ENCODE measurements at regions not wholly inside any gene's neighbourhood (a gene's known extent, or its start where the extent isn't known, plus 50 kb on each side); places are given as distances from the start of the nearest gene placed in this dataset.

DNA sequence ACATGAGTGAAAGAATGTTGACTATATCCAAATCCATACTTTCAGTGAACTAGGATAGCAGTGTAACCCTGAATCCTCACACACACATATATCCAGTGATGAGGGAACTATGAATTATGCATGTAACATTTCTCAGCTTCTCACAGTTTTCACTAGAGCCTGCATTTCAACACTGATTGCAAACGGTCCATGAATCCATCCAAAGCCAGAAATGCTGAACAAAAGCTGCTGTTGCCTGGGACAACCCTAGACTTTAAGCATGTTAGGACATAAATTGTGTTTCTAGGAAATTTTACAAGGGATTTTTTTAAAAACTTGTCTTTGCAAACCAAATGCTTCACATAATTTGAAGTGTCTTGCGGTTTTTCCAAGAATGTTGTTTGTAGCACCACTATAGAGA, 2010.0 kb upstream of the WWC1 start:
- no peaks in the 10 kb centered on the region for H3K4me1 ChIP-seq (ENCODE audit: insufficient read depth)
- H4K20me1 ChIP-seq (ENCODE audit: insufficient read depth, poor library complexity, severe bottlenecking): no peaks in the 10 kb centered on the region
- no peaks in the 10 kb centered on the region for H3K27me3 ChIP-seq
- no peak for DNase-seq (ENCODE audit: low spot score)
- H2AFZ ChIP-seq: no peak overlapping the region
- H3K27ac ChIP-seq: no peak overlapping the region
- no peaks in the 10 kb centered on the region for H3K79me2 ChIP-seq
- no peak for TF ChIP-seq EZH2 (IDR thresholded peaks at IDR 0.05; ENCODE audit: borderline replicate concordance)
- TF ChIP-seq, protein P1, sequence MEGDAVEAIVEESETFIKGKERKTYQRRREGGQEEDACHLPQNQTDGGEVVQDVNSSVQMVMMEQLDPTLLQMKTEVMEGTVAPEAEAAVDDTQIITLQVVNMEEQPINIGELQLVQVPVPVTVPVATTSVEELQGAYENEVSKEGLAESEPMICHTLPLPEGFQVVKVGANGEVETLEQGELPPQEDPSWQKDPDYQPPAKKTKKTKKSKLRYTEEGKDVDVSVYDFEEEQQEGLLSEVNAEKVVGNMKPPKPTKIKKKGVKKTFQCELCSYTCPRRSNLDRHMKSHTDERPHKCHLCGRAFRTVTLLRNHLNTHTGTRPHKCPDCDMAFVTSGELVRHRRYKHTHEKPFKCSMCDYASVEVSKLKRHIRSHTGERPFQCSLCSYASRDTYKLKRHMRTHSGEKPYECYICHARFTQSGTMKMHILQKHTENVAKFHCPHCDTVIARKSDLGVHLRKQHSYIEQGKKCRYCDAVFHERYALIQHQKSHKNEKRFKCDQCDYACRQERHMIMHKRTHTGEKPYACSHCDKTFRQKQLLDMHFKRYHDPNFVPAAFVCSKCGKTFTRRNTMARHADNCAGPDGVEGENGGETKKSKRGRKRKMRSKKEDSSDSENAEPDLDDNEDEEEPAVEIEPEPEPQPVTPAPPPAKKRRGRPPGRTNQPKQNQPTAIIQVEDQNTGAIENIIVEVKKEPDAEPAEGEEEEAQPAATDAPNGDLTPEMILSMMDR (IDR thresholded peaks at IDR 0.05; ENCODE audit: poor library complexity): no peak
- no peak for TF ChIP-seq EZH2phosphoT487 (IDR thresholded peaks at IDR 0.05; ENCODE audit: low read depth, severe bottlenecking, unreplicated experiment)
- no peaks in the 10 kb centered on the region for H3K9me3 ChIP-seq (ENCODE audit: low read depth)
- H3K9me2 ChIP-seq (replicated peaks; ENCODE audit: insufficient read depth): no peaks in the 10 kb centered on the region
- no peaks in the 10 kb centered on the region for H3K36me3 ChIP-seq (replicated peaks; ENCODE audit: insufficient read depth, low read depth)
- no peak overlapping the region for H3K4me3 ChIP-seq
- no peak overlapping the region for H3K4me2 ChIP-seq
- WGBS (ENCODE audit: low lambda C conversion rate, missing lambda C conversion rate): 59% methylated on average over 2 of the region's 2 CpGs

DNA sequence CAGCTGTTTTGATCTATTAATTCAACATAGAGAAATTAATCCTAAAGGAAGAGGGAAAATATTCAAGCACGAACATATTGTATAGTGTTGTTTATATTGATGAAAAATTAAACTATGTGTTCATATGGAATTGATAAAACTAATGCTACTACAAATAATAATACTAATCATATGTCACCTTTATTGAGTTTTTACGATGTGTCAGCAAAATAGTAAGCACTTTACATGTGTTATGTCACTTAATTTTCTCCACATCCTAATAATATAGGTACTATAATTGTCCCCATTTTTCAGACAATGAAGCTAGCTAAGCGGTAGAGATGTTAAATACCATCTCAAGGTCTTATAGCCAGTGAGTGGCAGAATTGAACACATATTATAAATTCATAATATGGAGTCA, 2008.5 kb upstream of the WWC1 start:
- no peak overlapping the region for H3K27ac ChIP-seq
- 85% methylated on average over 3 of the region's 3 CpGs for WGBS (ENCODE audit: low lambda C conversion rate, missing lambda C conversion rate)

DNA sequence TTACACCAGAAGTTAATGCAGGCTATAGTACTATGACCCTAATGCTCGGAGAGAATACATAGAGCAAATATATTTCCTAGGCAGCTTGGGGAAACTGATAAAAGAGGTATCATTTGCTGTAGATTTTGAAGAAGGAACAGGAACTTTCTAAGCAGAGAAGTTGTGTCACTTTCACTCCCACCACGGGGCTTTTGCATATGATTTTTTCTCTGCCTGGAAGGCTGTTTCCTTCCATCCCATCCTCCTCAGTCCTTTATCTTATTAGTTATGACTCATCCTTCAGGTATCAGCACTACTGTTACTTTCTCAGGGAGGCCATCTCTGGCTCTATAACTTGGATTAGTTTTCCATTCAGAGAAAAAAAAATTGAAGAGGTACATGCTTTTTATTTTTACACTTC, 2006.1 kb upstream of the WWC1 start:
- H4K20me1 ChIP-seq (ENCODE audit: insufficient read depth, poor library complexity, severe bottlenecking): no peaks in the 10 kb centered on the region
- H2AFZ ChIP-seq: no peak overlapping the region
- no peak overlapping the region for H3K4me2 ChIP-seq
- WGBS (ENCODE audit: low lambda C conversion rate, missing lambda C conversion rate): 48% methylated on average over 2 of the region's 2 CpGs
- H3K4me1 ChIP-seq (ENCODE audit: insufficient read depth): no peaks in the 10 kb centered on the region
- H3K27ac ChIP-seq: no peak overlapping the region
- H3K79me2 ChIP-seq: no peaks in the 10 kb centered on the region
- H3K4me3 ChIP-seq: no peak overlapping the region
- no peaks in the 10 kb centered on the region for H3K27me3 ChIP-seq
- peak; percentile 14 for DNase-seq (ENCODE audit: low spot score)
- no peak for TF ChIP-seq EZH2 (IDR thresholded peaks at IDR 0.05; ENCODE audit: borderline replicate concordance)
- no peak for TF ChIP-seq EZH2phosphoT487 (IDR thresholded peaks at IDR 0.05; ENCODE audit: low read depth, severe bottlenecking, unreplicated experiment)
- TF ChIP-seq, protein P1 (IDR thresholded peaks at IDR 0.05; ENCODE audit: poor library complexity): no peak
- H3K9me3 ChIP-seq (ENCODE audit: low read depth): no peaks in the 10 kb centered on the region
- no peaks in the 10 kb centered on the region for H3K36me3 ChIP-seq (replicated peaks; ENCODE audit: insufficient read depth, low read depth)
- H3K9me2 ChIP-seq (replicated peaks; ENCODE audit: insufficient read depth): no peaks in the 10 kb centered on the region

More for the DNA sequence above, 2008.5 kb upstream of the WWC1 start:
- no peak for DNase-seq (ENCODE audit: low spot score)
- H2AFZ ChIP-seq: no peak overlapping the region
- H4K20me1 ChIP-seq (ENCODE audit: insufficient read depth, poor library complexity, severe bottlenecking): no peaks in the 10 kb centered on the region
- H3K36me3 ChIP-seq (replicated peaks; ENCODE audit: insufficient read depth, low read depth): no peaks in the 10 kb centered on the region
- no peaks in the 10 kb centered on the region for H3K27me3 ChIP-seq
- no peaks in the 10 kb centered on the region for H3K9me2 ChIP-seq (replicated peaks; ENCODE audit: insufficient read depth)
- TF ChIP-seq EZH2phosphoT487 (IDR thresholded peaks at IDR 0.05; ENCODE audit: low read depth, severe bottlenecking, unreplicated experiment) (no peak), EZH2 (IDR thresholded peaks at IDR 0.05; ENCODE audit: borderline replicate concordance) (no peak)
- TF ChIP-seq, protein P1 (IDR thresholded peaks at IDR 0.05; ENCODE audit: poor library complexity): no peak
- H3K4me2 ChIP-seq: no peak overlapping the region
- no peaks in the 10 kb centered on the region for H3K9me3 ChIP-seq (ENCODE audit: low read depth)
- no peaks in the 10 kb centered on the region for H3K4me1 ChIP-seq (ENCODE audit: insufficient read depth)
- H3K4me3 ChIP-seq: no peak overlapping the region
- no peaks in the 10 kb centered on the region for H3K79me2 ChIP-seq

DNA sequence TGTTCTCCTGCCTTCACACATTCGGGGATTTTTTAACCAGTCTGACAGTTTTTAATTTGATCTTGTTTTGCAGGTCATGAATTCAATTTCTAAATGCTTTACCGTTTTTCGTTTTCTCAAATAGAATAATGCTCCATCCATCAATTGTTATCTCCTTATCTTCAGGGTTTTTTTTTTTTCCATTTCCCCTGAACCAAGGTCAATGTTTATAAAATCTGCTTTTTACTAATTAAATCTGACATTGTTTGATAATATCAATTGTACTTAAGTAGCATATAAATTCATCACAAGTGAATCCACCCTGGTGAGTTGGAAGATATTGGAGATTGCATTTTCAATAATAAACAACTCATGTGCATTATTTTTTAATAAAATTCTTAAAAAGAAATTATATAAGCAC, 2004.6 kb upstream of the WWC1 start:
- TF ChIP-seq EZH2 (IDR thresholded peaks at IDR 0.05; ENCODE audit: borderline replicate concordance) (no peak), EZH2phosphoT487 (IDR thresholded peaks at IDR 0.05; ENCODE audit: low read depth, severe bottlenecking, unreplicated experiment) (no peak)
- TF ChIP-seq, protein P1 (IDR thresholded peaks at IDR 0.05; ENCODE audit: poor library complexity): no peak
- Histone ChIP-seq H3K4me2 (no peak overlapping the region), H3K4me3 (no peak overlapping the region), H3K9me3 (ENCODE audit: low read depth) (no peaks in the 10 kb centered on the region), H3K27ac (no peak overlapping the region), H2AFZ (no peak overlapping the region), H3K79me2 (no peaks in the 10 kb centered on the region), H3K9me2 (replicated peaks; ENCODE audit: insufficient read depth) (no peaks in the 10 kb centered on the region), H4K20me1 (ENCODE audit: insufficient read depth, poor library complexity, severe bottlenecking) (no peaks in the 10 kb centered on the region), H3K27me3 (no peaks in the 10 kb centered on the region), H3K36me3 (replicated peaks; ENCODE audit: insufficient read depth, low read depth) (no peaks in the 10 kb centered on the region), H3K4me1 (ENCODE audit: insufficient read depth) (no peaks in the 10 kb centered on the region)
- 80% methylated on average over 3 of the region's 3 CpGs for WGBS (ENCODE audit: low lambda C conversion rate, missing lambda C conversion rate)
- DNase-seq (ENCODE audit: low spot score): no peak

All from hepatocyte (in vitro differentiated cells).